Activated CD4-positive, alpha-beta T cell treated with anti-CD3 and anti-CD28 coated beads for 48 hours (primary cell): ENCODE measurements at regions not wholly inside any gene's neighbourhood (a gene's known extent, or its start where the extent isn't known, plus 50 kb on each side); places are given as distances from the start of the nearest gene placed in this dataset.

Experiments
- DNase-seq: peaks from one replicate; pipeline ENCODE4 v3.0.0-alpha.2; 2020

DNA sequence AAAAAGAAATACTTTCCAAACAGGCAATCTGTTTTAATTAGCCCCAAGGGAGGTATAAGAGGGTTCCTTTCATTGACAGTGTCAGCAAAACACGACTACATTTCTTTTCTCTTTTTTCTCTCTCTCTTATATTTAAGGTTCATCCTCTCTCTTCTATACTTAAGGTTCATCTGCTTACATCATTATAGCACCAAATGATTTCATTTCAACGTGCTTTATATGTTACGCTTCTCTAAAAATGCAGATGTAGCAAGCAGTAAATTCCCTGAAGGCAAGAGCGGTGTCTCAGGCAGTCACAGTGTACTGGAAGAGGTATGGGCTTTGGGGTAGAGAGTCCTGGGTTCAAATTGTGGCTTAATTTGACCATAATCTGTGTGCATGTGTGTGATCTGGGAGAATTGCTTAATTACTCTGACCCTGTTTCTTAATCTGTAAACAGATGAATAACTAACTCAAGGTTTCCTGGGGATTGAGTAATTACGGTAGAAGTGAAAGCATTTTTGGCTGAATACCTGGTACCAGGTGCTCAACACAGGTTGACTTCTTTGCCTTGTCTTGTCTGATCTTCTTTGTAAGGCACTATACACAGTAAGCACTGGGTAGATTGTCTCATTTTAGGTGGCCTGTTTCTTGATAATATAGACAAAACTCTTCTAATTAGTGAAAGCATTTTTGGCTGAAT is 180.8 kb downstream of the SPRY1 start:
- no peak for DNase-seq

DNA sequence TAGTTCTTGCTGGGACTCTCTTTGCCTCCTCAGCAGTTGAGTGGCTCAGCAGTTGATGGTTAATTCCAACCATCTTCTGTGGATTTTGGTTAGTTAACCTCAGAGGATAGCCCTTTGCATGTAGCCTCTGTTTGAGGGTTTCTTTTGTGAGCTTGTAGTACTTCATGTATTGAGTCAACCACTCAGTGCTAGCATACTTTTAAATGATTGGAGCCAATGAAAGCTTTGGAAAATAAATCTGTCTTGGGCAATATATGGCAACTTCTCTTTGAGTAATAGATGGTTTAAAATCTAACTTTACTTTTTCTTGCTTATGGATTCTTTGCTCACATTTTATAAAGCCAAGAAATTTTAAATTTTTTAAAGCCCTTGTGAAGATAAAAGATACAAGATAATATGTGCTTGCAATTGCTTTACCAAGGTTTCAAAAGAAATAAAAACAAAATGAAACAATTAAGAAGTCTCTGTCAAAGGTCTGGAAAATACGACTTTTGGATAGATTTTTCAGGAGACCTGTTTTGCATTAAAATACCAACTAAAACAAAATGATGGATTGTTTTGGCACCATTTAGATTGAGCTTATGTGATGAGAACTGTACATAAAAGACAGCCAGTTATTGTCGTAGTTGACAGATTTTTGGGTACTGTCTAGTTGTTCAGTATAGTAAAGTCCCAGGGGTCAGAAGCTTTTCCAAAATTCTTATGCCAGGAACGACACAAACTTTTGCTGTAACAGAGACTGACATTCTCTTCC is 181.9 kb downstream of the SPRY1 start:
- DNase-seq: no peak

DNA sequence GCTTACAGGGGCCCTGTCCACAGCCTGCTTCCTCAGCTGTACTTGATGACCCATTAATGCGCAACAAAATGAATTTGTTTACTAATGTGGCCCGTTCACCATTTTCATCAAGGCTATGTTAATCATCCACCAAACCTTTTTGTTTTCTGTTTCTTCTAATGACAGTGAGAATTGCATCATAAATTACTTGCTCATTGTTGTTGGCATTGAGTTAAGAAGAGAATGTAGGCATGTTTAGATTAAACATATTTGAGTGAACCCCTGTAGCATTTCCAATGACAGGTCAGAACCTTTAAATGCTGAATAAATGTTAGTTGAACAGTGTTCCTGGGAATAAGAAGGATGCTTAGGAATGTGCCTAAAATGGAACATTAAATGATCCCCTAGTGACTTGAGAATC is 183.4 kb downstream of the SPRY1 start:
- no peak for DNase-seq

DNA sequence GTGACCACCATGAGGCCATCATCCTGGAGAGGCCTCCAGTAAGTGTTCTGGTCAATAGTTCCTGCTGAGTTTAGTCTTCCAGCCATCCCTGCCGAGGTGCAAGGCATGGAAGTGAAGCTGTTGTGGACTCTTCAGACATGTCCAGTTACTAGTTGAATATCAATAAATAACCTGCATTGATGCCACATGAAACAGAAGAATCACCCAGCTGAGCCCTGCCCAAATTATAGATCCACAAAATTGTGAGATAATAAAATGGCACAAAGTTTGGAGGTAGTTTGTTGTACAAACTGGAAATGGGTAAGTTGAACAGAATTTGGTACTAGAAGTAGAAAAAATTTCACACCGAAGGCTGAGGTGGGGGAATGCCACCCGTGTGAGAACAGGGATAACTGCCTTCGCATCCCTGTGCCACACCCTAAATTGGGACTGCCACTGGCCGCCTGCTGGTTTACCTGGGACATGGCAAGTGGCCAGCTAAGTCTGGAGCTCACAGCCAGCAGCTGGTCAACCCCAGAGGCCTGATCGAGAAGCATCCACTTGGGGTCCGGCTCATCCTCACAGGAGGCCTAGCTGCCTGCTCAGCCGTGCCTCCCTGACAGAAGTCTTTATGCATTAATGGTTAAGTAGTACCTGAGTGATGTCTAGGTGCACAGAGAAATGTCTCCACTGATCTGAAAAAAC is 184.5 kb downstream of the SPRY1 start:
- no peak for DNase-seq

DNA sequence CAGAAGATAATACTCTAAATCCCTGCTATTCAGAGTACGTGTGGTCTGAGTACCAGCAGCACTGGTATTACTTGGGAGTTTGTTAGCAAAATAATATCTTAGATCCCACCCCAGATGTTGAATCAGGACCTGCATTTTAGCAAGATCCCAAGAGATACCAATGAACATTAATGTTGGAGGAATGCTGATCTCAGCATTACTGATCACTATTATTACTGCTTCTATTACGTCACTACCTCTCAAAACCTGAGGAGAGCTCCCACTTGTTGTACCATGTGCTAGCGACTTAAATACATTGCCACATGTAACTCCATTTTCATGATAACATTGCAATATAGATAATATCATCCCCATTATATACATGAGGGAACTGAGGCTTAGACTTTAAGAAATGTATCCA is 185.2 kb downstream of the SPRY1 start:
- no peak for DNase-seq

- no peak for DNase-seq
Measured at GRCh38 chr4:123583043-123583442, 186.4 kb downstream of the SPRY1 start.

DNA sequence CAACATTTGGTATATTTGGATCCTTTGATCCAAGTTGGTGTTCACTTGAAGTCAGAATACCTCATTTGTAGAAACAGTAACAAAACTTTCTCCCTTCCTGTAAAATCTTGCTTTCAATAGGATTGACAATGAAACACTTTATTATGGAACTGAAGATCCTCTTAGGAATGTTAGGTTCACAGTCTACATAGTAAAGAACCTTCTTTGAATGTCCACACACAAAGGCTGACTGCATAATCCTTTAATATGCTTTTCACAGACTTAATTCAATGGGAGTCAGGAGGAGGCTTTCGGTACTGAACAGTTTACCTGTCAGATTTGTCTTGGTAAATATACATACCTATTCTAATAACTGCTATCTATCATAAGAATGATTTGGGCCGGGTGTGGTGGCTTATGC is 188.5 kb downstream of the SPRY1 start:
- no peak for DNase-seq

DNA sequence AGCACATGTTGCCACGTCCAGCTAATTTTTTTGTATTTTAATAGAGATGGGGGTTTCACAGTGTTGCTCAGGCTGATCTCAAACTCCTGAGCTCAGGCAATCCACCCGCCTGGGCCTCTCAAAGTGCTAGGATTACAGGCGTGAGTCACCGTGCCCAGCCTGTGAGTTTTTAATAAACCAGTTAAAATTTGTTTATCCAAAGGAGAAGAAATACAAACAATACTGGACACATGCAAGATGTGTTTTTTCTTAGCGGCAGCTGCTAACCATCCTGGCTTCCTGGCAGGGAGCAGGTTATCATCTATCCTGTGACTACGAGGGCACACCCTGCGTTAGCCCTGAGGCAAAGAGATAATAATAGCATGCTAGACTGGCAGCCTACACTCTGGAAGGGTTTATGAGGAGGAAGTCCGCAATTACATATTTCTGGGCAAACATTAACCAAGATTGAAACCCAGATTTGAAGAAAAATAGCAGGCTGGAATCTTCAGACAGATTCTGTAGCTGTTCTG is 191.4 kb downstream of the SPRY1 start:
- no peak for DNase-seq

DNA sequence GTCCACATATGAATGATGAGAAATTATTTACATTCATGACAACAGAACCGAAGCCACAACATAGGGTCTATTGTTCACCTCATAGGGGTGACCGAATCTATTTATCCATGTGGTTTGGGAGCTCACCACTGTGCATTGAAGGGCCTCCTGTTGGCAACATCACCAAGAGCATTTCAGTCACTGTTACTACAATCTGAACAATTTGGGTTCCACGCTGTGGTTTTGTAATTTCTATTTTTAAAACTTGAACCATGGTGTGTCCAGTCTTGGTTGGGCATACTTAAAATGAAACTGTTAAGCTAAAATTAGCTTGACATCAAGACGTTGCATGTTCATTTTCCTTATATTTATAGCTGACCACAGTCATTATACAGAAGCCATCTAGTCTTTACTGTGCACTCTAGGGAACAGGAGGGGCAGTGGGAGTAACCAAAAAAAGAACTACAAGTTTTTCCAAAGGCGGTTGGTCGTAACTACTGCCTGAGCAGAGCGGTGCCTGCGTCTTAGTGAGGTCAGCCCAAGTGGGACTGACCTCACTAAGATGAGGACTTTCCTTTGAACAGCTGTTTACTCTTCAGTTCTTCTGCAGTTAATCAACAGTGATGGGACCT is 192.1 kb downstream of the SPRY1 start:
- DNase-seq: no peak

DNA sequence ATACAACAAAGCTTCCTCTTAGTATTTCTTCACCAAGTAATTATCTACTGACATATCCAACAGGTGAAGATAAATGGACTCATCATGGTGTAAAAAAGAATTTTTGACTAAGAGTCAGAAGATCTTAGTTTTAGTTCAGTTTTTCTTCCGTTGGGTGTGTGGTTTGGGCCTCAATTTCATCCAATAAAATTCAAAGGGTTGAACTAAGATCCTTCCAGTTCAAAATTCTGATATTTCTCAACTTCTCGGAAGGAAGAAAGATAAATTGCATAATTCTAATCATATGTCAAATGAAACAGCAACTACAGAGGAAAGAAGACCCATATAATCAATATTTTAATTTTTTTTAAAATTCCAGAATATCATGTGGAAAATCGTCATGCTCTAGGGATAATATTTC is 192.7 kb downstream of the SPRY1 start:
- DNase-seq: no peak

DNA sequence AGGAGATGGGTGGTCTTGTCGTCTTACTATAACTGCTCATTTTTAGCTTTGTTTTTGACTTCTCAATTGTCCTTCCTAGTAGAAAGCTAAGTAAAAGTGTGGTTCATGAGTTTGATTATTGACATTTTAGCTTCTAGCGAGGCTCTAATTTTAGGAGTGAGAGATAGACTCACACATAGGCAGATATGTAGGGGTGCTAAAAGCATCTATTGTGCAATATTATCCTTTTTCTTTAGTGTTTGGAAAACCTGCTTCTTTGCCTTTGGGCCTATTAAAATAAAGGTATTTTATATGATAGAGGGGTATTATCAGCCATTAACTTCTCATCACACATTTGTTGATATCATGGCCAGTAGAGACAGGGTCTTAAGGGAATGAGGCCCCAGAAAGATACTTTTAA is 195.3 kb downstream of the SPRY1 start:
- no peak for DNase-seq

- DNase-seq: no peak
Measured at GRCh38 chr4:123593655-123594054, 197.1 kb downstream of the SPRY1 start.

DNA sequence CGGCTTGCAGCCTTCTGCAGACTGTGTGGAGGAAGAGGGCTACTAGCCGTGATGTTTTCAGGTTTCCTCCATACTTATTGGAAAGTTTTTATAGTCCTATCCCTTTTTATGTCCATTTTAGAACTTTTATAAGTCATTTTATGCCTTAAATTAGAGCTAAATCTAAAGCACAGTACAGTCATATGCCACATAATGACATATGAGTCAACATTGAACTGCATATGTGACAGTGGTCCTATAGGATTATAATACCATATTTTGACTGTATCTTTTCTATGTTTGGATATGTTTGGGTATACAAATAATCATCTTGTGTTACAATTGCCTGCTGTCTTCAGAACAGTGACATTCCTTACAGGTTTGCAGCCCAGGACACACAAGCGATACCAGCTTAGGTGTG is 200.2 kb downstream of the SPRY1 start:
- DNase-seq: no peak

- DNase-seq: no peak
Measured at GRCh38 chr4:123597586-123597985, 201.0 kb downstream of the SPRY1 start.

DNA sequence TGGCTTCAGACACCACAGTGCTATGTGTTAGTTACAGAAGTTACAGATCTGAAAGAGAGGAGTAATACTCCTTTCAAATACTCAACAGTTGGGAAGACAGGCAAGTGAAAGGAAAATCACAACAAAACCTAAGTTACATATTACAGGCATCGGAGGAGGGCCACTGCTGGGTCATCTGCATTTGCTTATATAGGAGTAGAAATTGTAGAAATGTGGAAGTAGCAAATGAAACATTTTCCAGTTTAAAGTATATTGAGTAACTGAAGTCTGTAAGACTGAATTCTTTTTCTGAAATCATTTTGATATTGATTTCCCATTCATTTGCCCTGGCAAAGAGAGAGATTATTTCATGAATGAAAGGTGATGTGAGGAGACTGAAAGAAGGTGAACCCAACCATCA is 201.7 kb downstream of the SPRY1 start:
- DNase-seq: no peak

DNA sequence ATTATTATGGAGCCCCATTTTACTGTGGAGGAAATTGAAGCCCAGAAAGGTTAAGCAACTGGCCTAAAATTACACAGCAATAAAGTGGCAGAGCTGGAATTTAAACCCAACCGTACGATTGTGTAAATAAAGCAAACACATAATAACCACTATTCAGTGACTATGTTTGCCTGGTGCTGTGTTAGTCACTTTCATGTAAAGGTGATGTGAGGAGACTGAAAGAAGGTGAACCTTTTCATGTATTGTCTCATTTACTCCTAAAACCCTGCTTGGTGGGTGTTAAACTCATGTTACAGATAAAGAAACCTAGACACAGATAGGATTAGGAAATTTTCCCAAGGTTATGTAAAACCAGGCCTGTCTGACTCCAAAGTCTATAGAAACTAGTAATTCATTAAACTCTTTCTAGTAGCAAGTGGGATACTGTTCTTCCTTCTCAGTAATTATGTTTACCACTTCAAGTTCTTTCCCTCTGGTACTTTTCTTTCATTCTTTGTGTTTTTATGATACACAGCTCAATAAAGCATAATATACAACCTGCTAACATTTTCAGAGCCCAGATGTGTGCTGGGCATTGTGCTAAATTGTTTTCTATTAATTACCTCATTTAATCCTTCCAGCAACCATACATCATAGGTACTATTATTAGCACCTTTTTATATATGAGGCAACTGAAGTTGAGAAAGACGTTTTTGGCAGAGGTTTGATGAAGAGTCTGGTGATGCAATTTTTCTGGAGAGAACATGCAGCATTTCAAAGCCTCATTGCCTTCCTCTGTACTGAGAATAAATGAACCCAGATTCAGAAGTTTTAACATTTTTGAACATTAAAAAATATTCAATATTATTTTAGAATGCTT is 202.7 kb downstream of the SPRY1 start:
- DNase-seq: no peak

- DNase-seq: peak; percentile 32
Measured at GRCh38 chr4:123599920-123600810, 203.6 kb downstream of the SPRY1 start.

DNA sequence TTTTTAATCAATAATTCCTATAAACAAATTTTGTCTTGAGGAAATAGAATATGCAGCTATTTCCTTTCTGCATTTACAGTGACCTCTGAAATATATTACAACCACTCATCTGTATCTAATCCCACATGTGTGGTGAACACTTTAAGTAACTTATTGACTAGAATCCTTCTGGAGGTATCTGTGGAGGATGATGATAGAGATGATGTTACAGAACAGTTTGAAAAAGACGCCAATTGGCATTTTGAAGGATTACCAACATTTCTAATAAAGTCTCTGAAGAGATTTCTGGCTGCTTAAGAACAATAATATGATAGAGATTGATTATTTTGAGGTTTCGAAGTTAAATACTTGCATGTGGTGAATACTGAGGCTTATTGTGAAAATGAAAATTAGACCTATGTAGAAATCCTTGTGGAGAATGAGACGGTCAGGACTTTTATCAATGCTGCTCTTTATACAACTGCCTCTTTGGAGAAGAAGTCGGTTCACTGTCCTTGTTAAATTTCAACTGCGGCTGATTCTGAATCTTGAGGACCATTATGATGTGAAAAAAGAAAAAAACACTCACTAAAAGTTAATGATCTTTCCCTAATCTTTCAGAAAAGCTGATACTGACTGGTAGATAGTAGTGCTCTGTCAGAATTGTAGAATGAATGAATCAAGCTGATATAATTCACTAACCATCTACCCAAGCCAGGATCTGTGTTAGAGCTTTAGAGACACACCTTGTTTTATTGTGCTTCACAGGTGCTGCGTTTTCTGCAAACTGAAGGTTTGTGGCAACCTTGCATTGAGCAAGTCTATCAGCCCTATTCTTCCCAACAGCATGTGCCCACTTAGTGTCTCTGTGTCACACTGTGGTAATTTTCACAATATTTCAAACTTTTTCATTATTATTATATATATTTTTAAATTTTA is 204.7 kb downstream of the SPRY1 start:
- DNase-seq: no peak

GRCh38 chr4:123602007-123602406 is 205.4 kb downstream of the SPRY1 start:
- no peak for DNase-seq

- DNase-seq: no peak
Measured at GRCh38 chr4:123603165-123603564, 206.6 kb downstream of the SPRY1 start.
